CD4-positive, alpha-beta T cell treated with Interleukin-15 for 4 hours (primary cell): ENCODE measurements at regions not wholly inside any gene's neighbourhood (a gene's known extent, or its start where the extent isn't known, plus 50 kb on each side); places are given as distances from the start of the nearest gene placed in this dataset.

Experiments used
- DNase-seq: peaks from one replicate; pipeline ENCODE4 v3.0.0-alpha.2; 2020; ENCODE audit warnings: low spot score

DNA sequence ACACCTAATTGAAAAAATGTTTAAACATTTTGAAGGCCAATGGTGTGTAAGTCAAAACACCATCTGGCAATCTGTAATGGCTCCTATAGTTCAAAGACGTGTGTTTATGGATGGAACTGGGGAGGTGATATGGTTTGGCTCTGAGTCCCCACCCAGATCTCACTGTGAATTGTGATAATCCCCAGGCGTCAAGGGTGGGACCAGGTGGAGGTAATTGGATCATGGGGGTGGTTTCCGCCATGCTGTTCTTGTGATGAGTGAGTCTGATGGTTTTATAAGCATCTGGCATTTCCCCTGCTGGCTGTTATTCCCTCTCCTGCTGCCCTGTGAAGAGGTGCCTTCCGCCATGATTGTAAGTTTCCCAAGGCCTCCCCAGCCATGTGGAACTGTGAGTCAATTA lies 52.2 kb downstream of the ADRA2C start:
- no peak for DNase-seq

DNA sequence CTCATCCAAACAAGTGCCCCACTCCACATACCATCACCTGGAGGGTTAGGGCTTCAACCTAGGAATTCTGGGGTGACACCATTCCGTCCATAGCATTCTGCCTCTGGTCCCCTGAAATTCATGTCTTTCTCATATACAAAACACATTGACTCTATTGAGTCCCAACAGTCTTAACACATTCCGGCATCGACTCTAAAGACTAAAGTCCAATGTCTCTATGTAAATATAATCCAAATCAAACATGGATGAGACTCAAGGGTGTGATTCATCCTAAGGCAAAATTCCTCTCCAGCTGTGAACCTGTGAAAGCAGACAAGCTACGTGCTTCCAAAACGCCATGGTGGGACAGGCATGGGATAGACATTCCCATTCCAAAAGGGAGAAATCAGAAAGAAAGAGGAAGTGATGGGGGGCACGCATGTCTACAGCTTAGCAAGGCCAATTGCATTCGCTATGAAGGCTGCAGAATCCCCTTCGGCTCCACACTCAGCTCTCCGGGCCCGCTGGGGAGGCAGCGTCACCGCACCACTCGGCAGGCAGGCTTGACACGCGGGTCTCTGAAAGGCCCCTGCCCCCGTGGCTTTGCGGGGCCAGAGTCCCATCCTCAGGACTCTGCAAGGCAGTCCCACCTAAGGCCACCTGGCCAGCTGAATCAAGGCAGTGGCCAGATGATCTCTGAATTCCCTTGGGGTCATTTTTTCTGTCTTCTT lies 53.2 kb downstream of the ADRA2C start:
- no peak for DNase-seq

DNA sequence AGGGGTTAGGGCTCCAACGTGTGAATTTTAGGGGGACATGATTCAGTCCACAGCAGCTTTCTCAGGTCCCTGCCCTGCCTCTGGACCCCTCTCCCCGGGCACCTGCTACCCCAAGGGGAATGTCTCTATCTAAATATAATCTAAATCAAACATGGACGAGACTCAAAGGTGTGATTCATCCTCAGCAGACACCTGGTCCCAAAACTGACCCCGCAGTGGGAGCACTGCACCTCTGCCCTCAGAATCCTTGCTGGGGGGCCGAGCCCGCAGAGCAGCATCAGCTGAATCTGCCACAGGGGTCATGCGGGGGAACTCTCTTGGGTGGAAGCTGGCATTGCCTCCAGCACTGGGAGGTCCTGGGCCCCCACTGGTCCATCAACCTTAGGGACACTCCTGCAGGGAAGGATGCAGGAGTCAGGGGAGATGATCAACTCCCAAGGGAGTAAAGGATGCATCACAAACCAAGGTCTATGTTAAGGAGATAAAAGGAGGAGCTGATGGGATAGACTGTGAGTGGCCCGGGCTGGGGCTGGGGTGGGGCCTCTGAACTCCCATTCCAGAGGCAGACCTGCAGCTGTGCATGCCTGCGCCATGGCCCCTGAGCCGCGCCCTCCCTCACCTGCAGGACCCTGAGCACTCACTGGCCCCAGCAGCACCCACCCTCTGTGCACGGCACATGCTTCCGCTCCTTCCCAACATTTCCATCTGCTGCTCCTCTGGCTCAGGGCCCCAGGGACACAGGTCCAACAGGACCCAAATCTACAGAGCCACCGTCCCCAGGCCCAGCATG lies 54.0 kb downstream of the ADRA2C start:
- DNase-seq = no peak

DNA sequence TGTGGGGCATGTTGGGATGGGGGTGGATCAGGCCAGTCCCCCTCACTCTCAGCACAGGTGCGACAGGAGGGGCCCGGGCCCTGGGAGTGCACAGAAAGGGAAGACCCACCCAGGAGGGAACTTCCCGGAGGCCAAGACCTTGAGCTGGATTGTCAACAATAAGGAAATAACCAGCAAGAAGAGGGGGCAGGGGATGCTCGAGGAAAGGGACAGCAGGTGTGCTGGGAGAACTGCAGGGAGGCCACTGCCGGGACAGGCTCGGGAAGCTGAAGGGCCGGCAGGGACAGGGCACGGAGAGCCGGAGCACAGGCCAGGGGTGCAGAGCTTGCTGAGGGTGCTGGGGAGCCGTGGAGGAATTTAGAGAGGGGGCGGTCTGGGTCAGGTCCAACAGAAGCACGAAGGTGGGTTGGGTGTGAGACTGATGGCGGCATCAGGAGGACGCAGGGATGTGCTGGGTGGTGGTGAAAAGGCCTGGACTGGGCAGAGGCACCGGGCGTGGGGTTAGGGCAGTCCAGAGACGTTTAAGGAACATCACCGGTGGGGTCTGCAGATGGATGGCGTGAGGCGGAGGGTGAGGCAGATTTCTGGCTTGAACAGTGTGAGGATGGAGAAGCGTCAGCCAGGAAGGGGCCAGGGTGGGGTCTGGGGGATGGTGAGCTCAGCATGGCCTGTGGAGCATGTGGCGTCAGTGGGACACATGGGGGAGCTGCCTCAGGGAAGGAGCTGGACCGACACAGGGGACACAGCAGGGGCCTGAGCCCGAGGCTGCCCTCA lies 54.8 kb downstream of the ADRA2C start:
- no peak for DNase-seq

DNA sequence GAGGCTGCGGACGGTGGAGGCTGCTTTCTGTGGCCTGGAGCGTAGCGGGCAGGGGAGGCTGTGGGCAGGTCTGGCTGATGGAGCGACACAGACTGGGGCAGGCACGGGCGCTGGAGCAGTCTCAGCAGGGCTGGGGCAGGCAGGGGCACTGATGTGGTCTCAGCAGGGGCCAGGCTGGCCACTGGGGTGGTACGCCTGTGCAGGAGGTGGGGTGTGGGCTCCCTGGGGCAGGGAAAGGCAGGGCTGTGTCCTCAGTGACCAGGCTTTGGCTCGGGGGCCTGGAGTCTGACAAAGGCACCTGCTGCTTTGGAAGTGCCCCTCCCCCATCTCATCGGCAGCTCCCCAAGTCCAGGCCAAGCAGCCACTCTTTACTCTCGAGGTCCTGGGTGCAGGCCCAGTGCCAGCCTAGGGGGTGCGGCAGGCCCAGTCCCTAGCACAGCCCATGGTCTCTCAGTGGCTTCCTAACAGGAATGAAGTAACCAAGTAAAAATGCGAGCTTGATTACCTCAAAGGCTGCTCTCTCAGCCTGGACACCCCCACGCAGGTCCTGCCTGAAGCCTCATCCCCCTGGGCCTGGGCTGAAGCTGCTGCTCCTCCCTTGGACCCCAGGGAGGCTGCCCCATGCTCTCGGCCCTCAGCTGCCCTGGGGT lies 55.5 kb downstream of the ADRA2C start:
- no peak for DNase-seq

DNA sequence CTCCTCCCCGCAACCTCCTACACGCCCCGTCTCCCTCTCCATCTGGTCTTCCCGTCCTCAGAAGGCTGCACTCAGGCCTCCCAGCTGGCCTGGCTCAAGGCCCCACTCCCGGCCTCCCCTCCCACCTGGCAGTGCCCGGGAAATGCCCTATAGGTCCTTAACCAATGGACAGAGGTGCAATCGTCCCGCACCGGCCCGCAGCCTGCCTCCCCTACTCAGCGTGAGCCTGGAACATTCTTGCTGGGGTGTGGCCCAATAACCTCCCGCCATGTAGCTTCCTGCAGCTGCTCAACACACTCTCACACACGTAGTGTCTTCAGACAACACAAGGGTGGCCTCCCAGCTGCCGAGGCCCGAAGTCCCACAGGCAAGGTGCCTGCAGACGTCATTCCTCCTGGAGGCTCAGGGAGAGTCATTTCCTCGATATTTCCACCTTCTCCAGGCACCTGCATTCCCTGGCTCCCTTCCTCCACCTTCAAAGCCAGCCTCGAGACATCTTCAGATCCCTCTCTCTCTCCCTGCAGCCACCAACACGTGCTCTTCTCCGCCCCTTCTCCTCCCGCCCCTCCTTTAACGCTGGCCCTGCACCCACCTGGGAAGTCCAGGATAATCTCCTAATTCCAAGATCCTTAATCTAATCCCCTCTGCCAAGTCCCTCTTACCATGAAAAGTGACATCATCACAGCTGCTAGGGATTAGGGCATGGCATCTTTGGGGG lies 56.2 kb downstream of the ADRA2C start:
- DNase-seq = no peak

DNA sequence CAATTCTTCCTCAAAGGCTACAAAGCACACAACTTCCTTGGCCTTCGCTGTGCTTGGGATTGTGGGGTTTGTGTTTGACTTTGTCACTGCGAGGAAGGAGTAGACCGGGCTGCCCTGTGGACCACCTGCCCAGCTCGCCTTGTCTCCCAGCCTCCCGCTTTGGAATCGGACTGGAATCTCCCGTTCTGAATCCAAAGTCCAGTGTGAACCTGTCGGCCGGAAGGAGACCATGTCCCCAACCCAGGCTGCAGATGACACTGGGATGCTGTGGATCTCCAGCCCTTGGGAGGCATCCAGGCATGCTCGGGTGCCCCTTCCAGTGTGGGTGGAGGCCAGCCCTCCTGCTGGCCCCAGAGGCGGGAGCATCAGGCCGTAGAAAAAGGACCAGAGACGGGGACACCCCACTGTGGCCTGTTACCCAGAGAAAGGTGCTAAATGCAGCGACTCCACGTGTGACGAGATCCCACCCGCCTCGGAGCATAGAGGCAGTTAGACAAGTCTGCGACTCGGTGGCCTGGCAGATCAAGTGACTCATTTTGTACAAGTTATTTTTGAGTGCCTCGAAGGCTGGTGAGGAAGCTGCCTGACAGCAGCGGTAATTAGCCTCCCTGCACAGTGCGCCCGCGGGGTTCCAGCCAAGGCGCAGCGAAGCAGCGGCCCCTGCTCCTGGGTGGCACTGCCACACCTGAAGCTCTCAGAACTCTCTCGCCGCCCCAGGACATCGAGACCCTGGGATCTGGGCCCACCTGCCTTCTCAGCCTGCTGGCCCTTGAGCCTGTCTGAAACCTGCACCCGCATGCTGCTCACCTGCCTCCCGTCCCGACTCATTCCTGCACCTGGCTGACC lies 57.5 kb downstream of the ADRA2C start:
- no peak for DNase-seq

DNA sequence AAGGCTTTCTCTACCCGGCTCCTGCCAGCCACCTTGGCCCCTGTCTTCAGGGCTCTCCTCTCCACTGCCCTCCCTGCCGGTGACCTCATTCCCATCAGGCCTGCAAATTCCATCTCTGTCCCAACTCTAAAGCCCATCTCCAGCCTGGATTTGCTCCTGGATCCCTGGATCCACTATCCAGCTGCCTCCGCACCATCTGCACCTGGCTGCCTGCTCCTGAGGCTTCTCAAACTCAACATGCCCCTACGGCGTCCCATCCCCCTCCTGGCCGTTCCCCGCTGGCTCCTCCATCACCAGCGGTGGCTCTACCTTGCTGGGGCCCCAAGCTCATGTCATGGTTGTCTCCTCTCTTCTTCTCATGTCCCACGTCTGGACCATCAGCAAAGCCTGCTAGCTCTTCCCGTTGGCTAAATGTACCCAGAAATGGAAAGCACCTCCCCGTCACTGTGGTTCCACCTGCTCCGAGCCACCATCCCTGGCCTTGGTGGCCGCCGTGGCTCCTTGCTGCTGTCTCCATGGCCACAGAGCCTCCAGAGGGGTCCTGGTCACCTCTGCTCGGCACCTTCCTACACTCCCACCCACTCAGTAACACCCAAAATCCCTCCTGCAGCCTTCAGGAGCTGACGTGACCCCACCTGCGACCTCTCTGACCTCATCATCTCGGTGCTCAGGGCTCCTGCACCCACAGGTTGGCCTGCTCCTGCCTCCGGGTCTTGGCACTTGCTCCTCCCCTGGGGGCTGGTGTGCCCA lies 58.5 kb downstream of the ADRA2C start:
- DNase-seq = no peak

DNA sequence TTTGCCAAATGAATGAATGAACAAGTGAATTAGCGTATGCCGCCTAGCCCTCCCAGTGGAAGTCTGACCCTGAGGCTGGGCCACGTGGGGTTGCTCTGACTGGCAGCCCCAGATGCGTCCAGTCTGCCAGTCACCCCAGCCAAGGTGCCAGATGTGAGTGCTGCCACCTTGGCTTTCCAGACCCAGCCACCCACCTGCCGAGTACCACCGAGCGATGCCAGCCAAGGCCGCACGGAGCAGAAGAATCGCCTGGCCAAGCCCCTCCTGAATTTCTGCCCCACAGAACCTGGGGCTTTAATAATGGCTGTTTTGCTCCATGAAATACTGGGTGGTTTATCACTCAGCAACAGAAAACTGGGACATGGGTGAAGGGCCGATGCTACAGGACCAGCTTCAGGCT lies 59.3 kb downstream of the ADRA2C start:
- DNase-seq = no peak

DNA sequence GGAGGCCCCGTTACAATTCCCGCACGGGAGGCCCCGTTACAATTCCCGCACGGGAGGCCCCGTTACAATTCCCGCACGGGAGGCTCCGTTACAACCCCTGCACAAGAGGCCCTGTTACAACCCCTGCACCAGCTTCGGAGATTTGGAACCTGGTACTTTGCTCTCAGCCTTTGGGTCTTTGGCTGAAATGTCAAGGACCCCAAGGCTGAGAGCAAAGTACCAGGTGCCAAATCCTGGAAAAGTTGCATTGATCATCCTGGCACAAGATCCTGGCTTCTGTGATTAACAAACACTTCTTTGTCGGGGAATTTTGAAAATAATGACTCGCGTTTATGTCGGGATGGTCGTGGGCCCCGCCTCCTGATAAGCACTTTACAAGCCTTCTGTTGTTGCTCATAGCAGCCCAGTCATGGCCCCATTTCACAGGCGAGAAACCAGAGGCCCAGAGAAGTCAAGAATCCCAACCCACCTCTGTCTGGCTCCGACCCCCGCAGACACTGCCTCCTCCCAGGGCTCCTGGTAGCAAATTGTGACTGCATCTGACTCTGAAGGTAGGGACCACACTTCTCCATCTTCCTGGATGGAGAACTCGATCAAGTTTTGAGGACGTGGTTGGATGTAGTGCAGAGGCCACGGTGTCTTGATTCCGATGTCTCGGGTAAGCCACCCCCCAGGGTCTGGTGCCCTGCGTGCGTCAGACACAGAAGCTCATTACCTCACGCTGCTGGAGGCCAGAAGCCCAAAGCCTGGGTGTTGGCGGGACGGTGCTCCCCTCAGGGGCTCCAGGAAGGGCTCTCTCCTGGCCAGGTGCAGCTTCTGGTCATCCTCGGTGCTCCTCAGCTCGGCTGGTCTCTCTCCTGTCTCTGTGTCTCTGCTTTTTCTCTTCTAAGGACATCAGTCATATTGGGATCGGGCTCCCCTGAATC lies 60.3 kb downstream of the ADRA2C start:
- DNase-seq = no peak

DNA sequence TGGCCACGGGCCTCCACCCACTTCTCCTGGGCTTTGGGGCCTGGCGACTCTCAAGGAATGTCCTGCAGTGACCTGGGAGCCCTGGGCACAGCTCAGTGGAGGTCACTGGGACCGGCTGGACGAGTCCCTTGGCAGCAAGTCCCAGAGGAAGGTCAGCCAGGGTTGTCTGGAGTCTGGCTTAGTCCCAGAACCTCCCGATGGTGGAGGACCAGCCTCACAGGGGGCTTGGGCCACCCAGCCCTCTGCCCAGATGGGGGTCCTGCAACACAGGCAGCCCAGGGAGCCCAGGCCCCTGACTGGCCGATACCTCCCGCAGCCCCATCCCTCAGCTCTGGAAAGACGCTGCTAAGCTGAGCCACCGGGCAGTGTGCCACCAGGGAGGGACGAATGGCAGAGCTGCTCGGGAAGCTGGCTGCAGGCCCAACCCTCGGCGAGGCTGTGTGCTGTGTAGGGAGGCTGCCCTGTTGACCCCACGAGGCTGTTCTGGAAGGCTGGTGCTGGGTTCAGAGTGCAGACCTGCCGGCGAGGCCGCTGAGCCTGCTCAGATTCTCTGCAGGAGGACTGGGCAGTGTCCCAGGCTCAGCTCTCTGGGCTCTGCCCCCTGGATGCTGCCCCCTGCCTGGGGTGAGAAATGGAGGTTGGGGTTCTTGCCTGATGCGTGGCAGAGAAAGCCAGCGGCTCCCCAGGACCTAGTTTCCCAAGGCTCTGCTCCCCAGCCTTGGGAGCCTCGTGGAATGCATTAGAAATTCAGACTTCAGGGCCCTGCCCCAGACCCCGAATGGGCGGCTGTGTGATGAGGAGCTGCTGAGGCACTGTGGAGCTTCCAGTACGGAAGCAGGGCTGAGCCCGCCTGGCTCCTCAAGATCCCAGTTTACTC lies 61.7 kb downstream of the ADRA2C start:
- DNase-seq = no peak

DNA sequence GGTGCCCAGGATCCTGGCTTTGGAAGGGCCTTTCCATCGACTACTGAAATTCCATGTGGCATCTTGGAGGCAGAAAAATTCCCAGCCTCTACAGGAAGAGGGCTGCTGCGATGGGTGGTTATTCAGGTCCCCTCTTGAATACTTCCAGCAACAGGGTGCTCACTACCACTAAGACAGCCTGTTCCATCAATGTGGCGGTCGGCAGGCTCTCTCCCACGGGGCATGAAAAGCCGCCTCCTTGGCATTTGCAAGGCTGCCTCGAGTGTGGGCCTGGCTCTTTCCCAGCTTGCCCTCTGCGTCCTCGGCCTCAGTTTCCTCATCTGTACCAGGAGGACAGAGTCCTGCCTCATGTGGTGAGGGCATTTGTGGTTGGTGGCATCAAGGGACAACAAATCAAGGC lies 62.4 kb downstream of the ADRA2C start:
- no peak for DNase-seq

DNA sequence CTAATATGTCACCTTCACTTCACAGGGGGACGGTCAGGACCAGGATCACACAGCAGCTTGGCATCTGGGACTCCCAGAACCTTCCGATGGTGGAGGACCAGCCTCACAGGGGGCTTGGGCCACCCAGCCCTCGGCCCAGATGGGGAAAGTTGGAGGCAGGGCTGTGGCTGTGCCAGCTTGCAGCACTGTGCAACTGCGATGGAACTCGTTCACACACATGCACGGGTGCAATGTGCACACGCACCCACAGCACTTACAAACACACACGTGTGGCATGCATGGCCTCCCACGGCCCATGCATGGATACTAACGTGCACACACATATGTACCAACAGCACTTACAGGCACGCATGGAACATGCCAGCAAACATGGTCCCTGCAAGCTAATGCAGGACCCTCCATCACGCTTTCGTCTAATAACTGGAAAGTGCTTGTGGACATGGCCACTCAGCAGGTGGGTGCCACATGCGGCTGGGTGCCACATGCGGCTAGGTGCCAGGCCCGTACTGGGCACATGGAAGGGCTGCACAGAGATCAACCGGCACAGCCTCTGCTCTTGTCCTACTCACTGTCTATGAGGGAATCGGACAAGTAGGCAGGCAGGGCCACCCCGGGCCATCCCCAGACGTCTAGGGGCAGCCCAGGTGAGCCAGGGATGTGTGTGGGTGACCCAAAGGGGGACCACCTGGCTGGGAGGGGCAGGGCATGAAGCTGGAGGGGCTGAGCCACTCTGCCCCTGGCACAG lies 63.2 kb downstream of the ADRA2C start:
- no peak for DNase-seq

DNA sequence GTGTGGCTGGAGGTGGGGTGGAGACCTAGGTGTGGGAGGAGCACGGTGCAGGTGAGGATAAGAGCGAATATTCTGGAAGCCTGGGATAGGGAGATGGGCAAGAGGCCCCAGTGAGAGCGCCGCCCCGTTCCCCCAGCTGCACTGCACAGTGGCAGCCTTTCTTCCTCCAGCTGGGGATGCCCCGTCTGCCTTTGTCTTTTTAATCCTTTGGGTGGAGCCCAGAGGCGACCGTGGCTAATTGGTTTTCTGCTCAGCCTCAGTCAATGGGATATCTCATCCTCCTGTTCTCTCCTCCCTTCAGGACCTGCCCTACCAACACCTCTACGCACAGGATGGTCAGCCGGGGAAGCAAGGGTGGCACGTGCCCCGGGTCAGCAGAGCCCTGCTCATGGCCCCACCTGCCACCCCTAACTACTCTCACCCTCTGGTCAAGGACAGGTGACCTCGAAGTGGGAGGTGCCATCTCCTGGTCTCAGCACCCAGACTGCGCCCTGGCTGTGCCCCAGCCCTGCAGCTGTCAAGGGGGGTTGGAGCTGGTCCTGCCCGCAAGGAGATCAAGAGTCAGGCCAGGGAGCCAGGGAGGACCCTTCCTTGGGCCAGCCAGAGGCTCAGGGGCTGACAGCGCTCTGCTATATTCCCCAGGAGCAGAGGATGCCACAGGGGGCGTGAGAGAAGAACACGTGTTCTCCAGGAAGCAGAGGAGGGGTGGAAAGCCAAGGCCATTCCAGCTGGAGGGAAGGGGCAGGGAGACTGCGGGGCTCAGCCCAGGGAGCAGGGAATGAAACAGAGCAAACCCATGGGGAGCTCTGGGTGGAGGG lies 64.0 kb downstream of the ADRA2C start:
- no peak for DNase-seq

DNA sequence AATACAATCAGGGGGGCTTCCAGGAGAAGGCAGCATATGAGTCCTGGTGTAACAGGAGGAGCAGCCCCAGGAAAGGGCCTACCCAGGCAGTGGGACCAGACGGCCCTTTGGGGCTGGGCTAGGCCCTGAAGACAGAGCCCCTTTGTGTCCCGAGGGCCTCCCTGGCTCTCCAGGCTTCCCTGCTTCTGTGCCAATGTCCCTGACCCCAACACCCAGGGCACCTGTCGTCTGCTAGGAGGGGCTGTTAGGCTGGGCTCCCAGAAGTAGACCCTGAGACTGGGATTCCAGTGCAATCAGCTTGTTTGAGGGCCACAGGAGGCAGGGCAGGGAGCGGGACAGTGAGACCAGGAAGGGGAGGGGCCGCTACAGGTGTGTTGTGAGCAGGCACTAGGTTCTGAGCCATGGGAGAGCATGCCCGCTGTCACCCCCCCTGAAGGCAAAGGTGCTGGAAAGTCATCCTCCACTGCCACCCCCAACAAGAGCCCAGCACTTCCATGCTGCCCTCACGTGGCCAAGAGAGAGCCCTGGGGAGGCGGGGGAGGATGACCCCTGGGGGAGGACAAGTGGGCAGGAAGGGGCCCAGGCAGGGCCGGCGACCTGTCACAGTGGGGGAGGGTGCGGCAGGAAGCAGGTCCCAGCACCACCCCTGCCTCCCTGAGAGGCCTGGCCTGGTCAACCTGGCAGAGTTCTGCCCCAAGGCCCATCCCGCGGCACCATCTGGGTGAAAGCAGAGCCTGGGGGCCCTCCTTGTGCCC lies 64.8 kb downstream of the ADRA2C start:
- no peak for DNase-seq
